ENCODE measurements at regions not wholly inside any gene's neighbourhood (a gene's known extent, or its start where the extent isn't known, plus 50 kb on each side); places are given as distances from the start of the nearest gene placed in this dataset.

DNA sequence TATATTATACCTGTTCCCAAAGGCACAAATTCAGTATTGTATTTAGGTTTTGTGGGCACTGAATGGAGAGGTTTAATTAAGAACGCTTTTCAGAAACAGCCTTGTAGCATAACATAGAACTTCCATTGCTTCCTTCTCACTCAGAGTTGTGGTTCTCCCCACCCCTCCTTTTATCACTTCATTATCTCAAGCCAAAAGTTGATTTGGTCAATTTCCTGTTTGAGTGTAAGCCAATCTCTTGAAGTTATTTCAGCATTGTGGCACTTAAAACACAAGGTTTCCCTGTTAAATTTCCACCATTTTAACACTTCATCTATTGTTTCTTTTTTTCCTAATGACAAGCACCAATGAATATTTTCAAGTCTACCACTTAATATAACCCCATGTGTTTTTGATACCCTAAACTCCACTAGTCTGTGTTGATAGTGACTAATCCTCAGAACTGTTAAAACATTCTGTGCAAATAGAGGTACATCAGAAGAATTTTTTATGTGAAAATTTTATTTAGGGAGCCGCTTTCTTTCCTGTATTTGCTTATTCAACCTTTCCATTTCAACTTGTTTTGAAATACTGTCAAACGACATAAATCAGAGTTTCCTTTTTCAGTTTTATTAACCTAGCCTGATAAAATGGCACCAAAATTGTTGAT is 340.1 kb downstream of the BCAT1 start:
- Mint-ChIP-seq H3K4me1 (peaks cover 27% of the 10 kb centered on the region), H3K27me3 (no peaks in the 10 kb centered on the region), H3K4me3 (no peak overlapping the region), H3K9me3 (ENCODE audit: insufficient read depth) (no peaks in the 10 kb centered on the region), H3K27ac (no peak overlapping the region)
- Histone ChIP-seq H3K4me1 (ENCODE audit: control insufficient read depth in 2 of 2, insufficient read depth in 2 of 2, low read length in 2 of 2) (peaks cover 13 to 19% of the 10 kb centered on the region in 2 donors), H3K36me3 (replicated peaks in 1 of 2; ENCODE audit: control extremely low read depth in 1 of 2, control insufficient read depth in 1 of 2, extremely low read depth in 1 of 2, insufficient read depth in 2 of 2, low read length in 1 of 2) (no peaks in the 10 kb centered on the region), H3K9me3 (ENCODE audit: control extremely low read depth in 1 of 3, control insufficient read depth in 2 of 3, insufficient read depth in 1 of 3, low read length in 2 of 3) (peaks cover 0 to 12% (median 0%) of the 10 kb centered on the region in 3 donors), H3K4me3 (ENCODE audit: control extremely low read depth in 1 of 5, extremely low read depth in 1 of 5, insufficient read depth in 1 of 5, low read depth in 2 of 5, low read length in 4 of 5) (no peak overlapping the region), H4K20me1 (ENCODE audit: control insufficient read depth, insufficient read depth, low read length, poor library complexity, severe bottlenecking) (no peaks in the 10 kb centered on the region), H3K4me2 (replicated peaks; ENCODE audit: low read depth, low read length, poor library complexity, severe bottlenecking) (no peak overlapping the region), H3K27ac (ENCODE audit: low read length in 2 of 2) (no peak overlapping the region), H3K9ac (ENCODE audit: low read length) (no peak overlapping the region), H2AFZ (ENCODE audit: insufficient read depth, low read depth, low read length, poor library complexity, severe bottlenecking) (no peak overlapping the region), H3K27me3 (replicated peaks in 1 of 4; ENCODE audit: control extremely low read depth in 1 of 4, control insufficient read depth in 3 of 4, insufficient read depth in 4 of 4, low read length in 3 of 4) (no peaks in the 10 kb centered on the region), H3K79me2 (ENCODE audit: control insufficient read depth, insufficient read depth, low read length) (no peaks in the 10 kb centered on the region)
- intact Hi-C loops (cut with micrococcal nuclease): loop anchor here (10.0 kb wide), 1 partner anchor 96 kb away; no protein-coding TSS in a partner anchor
- POLR2A ChIA-PET: interaction anchor here (0.6 kb wide), 1 partner anchor 232 kb away, joined by 4 read pairs; no protein-coding TSS in a partner anchor
- CTCF ChIA-PET: no interaction called here
- no peak for DNase-seq
- no peak for ATAC-seq (ENCODE audit: low read depth)
- TF ChIP-seq, protein P1, sequence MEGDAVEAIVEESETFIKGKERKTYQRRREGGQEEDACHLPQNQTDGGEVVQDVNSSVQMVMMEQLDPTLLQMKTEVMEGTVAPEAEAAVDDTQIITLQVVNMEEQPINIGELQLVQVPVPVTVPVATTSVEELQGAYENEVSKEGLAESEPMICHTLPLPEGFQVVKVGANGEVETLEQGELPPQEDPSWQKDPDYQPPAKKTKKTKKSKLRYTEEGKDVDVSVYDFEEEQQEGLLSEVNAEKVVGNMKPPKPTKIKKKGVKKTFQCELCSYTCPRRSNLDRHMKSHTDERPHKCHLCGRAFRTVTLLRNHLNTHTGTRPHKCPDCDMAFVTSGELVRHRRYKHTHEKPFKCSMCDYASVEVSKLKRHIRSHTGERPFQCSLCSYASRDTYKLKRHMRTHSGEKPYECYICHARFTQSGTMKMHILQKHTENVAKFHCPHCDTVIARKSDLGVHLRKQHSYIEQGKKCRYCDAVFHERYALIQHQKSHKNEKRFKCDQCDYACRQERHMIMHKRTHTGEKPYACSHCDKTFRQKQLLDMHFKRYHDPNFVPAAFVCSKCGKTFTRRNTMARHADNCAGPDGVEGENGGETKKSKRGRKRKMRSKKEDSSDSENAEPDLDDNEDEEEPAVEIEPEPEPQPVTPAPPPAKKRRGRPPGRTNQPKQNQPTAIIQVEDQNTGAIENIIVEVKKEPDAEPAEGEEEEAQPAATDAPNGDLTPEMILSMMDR (IDR thresholded peaks at IDR 0.05): no peak
- TF ChIP-seq EZH2 (IDR thresholded peaks at IDR 0.05; ENCODE audit: borderline replicate concordance, insufficient read depth, low read depth, low read length, poor library complexity, severe bottlenecking): no peak
- WGBS (ENCODE audit: insufficient coverage): 25% methylated on average over 1 of the region's 3 CpGs

DNA sequence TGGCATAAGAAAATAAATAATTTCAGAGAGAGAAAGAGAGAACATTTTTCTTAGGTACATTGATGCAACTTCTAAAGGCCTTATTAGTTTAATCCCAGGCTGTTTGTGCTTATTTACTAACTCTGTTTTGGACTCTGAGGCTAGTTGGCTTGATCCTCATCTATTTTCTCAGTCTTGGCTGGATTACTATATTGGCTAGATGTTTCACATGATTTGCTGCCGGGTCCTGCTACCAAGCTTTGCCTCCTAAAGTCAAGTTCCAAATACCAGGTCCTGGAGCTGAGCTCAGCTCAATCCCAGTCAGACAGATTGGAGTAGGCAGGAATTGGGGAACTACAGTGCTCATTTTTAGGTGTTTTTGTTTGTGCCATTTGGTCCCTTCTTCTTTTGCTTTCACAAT is 340.8 kb downstream of the BCAT1 start:
- no peaks in the 10 kb centered on the region for H4K20me1 ChIP-seq (ENCODE audit: control insufficient read depth, insufficient read depth, low read length, poor library complexity, severe bottlenecking)
- H2AFZ ChIP-seq (ENCODE audit: insufficient read depth, low read depth, low read length, poor library complexity, severe bottlenecking): no peak overlapping the region
- no peak for DNase-seq
- Mint-ChIP-seq H3K9me3 (ENCODE audit: insufficient read depth) (no peaks in the 10 kb centered on the region), H3K27ac (no peak overlapping the region), H3K4me3 (no peak overlapping the region), H3K4me1 (peaks cover 33% of the 10 kb centered on the region), H3K27me3 (no peaks in the 10 kb centered on the region)
- POLR2A ChIA-PET: no interaction called here
- no peak overlapping the region for H3K27ac ChIP-seq (ENCODE audit: low read length in 2 of 2)
- no peak overlapping the region for H3K9ac ChIP-seq (ENCODE audit: low read length)
- H3K4me2 ChIP-seq (replicated peaks; ENCODE audit: low read depth, low read length, poor library complexity, severe bottlenecking): no peak overlapping the region
- intact Hi-C loops (cut with micrococcal nuclease): loop anchor here (10.0 kb wide), 1 partner anchor 97 kb away; no protein-coding TSS in a partner anchor
- H3K4me3 ChIP-seq (ENCODE audit: control extremely low read depth in 1 of 5, extremely low read depth in 1 of 5, insufficient read depth in 1 of 5, low read depth in 2 of 5, low read length in 4 of 5): no peak overlapping the region
- WGBS (ENCODE audit: insufficient coverage): no CpG with 5 or more reads among the region's 1 CpG
- H3K4me1 ChIP-seq (ENCODE audit: control insufficient read depth in 2 of 2, insufficient read depth in 2 of 2, low read length in 2 of 2): peaks cover 19 to 25% of the 10 kb centered on the region in 2 donors
- no peak for ATAC-seq (ENCODE audit: low read depth)
- H3K27me3 ChIP-seq (replicated peaks in 1 of 4; ENCODE audit: control extremely low read depth in 1 of 4, control insufficient read depth in 3 of 4, insufficient read depth in 4 of 4, low read length in 3 of 4): no peaks in the 10 kb centered on the region
- H3K9me3 ChIP-seq (ENCODE audit: control extremely low read depth in 1 of 3, control insufficient read depth in 2 of 3, insufficient read depth in 1 of 3, low read length in 2 of 3): peaks cover 0 to 12% (median 0%) of the 10 kb centered on the region in 3 donors
- H3K36me3 ChIP-seq (replicated peaks in 1 of 2; ENCODE audit: control extremely low read depth in 1 of 2, control insufficient read depth in 1 of 2, extremely low read depth in 1 of 2, insufficient read depth in 2 of 2, low read length in 1 of 2): no peaks in the 10 kb centered on the region
- CTCF ChIA-PET: no interaction called here
- no peaks in the 10 kb centered on the region for H3K79me2 ChIP-seq (ENCODE audit: control insufficient read depth, insufficient read depth, low read length)
- no peak for TF ChIP-seq EZH2 (IDR thresholded peaks at IDR 0.05; ENCODE audit: borderline replicate concordance, insufficient read depth, low read depth, low read length, poor library complexity, severe bottlenecking)
- TF ChIP-seq, protein P1 (IDR thresholded peaks at IDR 0.05): no peak
